ENCODE measurements at regions not wholly inside any gene's neighbourhood (a gene's known extent, or its start where the extent isn't known, plus 50 kb on each side); places are given as distances from the start of the nearest gene placed in this dataset.

DNA sequence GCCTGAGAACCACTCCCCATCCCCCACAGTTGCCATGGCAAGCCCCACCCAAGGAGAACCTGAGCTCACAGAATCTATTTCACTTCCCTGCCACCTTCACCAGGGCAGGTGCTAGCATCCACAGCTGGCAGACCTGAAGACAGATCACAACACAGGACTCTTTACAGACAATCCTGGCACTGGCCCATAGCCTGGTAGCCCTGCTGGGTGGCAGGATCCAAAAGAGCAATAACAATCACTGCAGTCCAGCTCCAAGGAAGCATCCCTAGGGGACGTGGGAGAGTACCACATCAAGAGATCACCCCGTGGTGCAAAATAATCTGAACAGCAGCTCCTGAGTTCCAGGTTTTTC lies 463.2 kb upstream of the PIK3R1 start:
- TF ChIP-seq, protein P1, sequence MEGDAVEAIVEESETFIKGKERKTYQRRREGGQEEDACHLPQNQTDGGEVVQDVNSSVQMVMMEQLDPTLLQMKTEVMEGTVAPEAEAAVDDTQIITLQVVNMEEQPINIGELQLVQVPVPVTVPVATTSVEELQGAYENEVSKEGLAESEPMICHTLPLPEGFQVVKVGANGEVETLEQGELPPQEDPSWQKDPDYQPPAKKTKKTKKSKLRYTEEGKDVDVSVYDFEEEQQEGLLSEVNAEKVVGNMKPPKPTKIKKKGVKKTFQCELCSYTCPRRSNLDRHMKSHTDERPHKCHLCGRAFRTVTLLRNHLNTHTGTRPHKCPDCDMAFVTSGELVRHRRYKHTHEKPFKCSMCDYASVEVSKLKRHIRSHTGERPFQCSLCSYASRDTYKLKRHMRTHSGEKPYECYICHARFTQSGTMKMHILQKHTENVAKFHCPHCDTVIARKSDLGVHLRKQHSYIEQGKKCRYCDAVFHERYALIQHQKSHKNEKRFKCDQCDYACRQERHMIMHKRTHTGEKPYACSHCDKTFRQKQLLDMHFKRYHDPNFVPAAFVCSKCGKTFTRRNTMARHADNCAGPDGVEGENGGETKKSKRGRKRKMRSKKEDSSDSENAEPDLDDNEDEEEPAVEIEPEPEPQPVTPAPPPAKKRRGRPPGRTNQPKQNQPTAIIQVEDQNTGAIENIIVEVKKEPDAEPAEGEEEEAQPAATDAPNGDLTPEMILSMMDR (IDR thresholded peaks at IDR 0.05): no peak
- no peak for TF ChIP-seq POLR2A (IDR thresholded peaks at IDR 0.05)

All from Peyer's patch (tissue), 4 donors.